Epithelial cell of esophagus (primary cell): ENCODE measurements at regions not wholly inside any gene's neighbourhood (a gene's known extent, or its start where the extent isn't known, plus 50 kb on each side); places are given as distances from the start of the nearest gene placed in this dataset.

ENCODE experiments used
- DNase-seq: peaks from one replicate; pipeline ENCODE4 v3.0.0; 2010; ENCODE audit warnings: low read depth
- H3K4me3 ChIP-seq: 2 replicates; pipeline ENCODE4 v1.5.1; 2011; ENCODE audit warnings: mild to moderate bottlenecking, low read length, control low read depth
- TF ChIP-seq, protein P1 (sequence below): IDR thresholded peaks from 2 replicates; pipeline ENCODE4 v1.5.1; 2011; ENCODE audit warnings: low read depth, mild to moderate bottlenecking, low read length, control low read depth, inconsistent platforms; ENCODE audit not compliant: insufficient read depth; ENCODE audit errors: missing control alignments

DNA sequence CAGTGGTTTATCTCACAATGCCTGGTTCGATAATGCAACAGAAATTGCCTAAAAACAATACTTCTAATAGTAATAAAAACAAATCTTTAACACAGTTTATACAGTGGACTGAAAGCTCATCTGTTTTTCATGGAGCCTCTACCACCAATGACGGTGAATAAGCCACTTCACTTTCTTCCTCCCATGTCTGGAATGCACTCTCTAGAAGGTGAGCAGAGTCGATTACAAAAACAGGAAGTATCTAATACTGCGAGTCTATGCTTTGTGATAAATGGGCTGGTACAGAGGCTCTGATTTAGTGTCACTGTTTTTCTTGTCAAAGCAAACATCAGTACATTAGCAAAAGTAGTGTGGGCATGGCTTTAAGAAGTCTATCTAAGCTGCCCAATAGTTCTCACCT lies 1348.6 kb upstream of the SLC10A2 start:
- TF ChIP-seq, protein P1, sequence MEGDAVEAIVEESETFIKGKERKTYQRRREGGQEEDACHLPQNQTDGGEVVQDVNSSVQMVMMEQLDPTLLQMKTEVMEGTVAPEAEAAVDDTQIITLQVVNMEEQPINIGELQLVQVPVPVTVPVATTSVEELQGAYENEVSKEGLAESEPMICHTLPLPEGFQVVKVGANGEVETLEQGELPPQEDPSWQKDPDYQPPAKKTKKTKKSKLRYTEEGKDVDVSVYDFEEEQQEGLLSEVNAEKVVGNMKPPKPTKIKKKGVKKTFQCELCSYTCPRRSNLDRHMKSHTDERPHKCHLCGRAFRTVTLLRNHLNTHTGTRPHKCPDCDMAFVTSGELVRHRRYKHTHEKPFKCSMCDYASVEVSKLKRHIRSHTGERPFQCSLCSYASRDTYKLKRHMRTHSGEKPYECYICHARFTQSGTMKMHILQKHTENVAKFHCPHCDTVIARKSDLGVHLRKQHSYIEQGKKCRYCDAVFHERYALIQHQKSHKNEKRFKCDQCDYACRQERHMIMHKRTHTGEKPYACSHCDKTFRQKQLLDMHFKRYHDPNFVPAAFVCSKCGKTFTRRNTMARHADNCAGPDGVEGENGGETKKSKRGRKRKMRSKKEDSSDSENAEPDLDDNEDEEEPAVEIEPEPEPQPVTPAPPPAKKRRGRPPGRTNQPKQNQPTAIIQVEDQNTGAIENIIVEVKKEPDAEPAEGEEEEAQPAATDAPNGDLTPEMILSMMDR = no peak
- no peak overlapping the region for H3K4me3 ChIP-seq
- DNase-seq = peak; percentile 48

DNA sequence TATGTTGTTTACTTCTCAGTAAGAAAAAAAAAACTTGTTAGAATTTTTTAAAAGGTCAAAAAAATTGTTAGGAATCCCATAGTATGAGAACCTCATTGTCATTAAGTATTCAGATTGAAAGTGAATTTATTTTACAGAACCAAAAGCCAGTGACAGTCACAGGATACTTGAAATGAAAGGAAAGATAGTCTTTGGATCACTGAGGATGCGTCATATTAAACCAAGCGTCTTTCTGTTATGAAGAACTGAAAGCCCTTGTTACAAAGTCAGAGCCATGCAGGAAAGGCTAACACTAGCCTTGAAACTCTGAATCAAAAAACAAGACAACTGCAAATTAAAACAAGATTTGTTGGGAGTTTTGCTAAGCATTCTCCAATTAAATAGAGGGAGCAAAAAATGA lies 1348.0 kb upstream of the SLC10A2 start:
- no peak overlapping the region for H3K4me3 ChIP-seq
- DNase-seq = no peak
- TF ChIP-seq, protein P1 = no peak

DNA sequence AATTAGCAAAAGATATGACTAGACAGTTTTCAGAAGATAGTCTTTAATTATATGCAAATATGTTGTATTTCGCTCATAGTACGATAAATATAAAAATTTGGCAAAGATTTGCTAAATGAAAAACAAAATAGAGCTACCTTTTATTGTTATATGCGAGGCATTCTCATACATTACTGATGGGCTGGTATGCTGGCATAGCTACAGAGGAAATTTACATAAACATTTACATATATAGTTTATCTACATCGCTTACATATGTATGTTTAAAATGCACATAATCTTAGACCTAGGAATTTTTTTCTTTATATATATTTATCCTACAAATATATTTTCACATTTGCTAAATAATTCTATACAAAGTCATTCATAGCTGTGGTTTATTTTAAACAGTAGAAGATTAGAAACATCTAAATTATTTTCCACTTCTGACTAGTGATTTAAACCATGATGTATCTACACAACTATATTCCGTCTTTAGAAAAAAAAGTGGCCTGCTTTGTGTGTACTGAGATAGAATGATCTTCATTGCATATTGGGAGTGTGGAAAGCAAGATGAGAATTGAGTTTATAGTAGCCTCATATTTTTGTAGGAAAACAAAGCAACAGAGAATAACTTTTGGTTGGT lies 1345.0 kb upstream of the SLC10A2 start:
- H3K4me3 ChIP-seq = no peak overlapping the region
- DNase-seq = no peak
- TF ChIP-seq, protein P1 = no peak

DNA sequence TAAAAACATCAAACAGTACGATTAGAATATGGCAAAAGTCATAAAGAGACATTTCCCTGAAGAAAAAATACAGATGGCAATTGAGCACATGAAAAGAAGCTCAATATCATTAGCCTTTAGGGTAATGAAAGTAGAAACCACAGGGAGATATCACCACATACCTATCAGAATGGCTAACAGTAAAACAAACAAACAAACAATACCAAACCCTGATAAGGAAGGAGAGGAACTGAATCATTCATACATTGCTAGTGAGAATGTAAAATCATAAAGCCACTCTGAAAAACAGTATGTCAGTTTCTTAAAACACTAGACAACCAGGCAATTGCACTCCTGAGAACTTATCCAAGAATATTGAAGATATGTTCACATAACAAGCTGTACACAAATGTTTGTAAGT lies 1342.5 kb upstream of the SLC10A2 start:
- H3K4me3 ChIP-seq = no peak overlapping the region
- peak; percentile 26 for DNase-seq
- TF ChIP-seq, protein P1 = no peak

DNA sequence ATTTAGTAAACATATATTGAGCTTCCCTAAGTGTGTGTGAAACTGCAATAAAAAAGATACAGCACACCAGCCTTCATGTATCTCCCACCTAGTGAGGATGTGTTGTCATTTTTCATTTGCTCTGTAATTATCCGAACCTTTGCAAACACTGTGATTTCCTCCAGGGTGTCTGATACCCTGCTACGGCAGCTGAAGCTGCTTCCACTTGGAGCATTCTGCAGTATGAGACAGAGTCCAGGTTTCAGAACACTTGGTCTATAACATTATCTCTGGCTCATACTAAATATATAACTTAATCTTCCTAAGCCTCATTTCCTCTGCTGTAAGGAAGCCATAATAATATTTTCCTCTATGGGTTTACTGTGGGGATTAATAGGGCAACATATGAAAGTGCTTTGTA lies 1338.1 kb upstream of the SLC10A2 start:
- TF ChIP-seq, protein P1 = no peak
- no peak for DNase-seq
- no peak overlapping the region for H3K4me3 ChIP-seq

DNA sequence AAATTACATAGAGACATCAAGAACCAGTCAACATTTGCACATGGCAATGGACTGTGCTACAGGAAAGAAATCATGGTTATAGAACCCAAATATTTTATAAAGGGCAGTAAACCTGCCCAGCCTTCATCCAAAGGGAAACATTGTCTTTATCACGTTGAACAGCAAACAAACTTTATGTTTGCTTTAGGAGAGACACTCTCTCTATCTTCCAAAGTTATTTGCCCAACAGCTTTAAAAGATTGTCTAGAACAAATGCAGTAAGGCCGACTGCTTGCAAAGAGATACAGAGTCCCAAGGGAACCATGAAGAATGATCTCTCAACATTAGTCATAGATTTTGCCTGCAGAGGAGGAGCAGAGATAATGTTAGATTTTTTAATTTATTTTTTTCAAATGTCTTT lies 1323.5 kb upstream of the SLC10A2 start:
- no peak for DNase-seq
- H3K4me3 ChIP-seq = no peak overlapping the region
- TF ChIP-seq, protein P1 = no peak

DNA sequence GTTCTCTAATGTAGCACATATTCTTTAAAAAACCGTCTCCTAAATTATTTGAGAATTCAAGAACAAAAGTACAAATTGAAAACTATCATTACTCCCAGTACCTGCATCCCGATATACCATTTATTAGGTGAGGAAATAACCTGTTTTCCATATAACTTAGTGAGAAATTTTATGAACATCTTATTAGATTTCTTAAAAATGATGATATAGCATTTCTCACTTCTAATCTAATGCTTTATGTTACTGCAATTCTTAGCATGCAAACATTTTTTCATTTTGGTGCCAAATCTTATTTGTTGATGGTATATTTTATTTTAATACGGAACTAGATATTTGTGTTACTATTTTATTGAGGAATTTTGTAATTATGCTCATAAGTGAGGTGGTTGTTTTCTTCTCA lies 1321.3 kb upstream of the SLC10A2 start:
- TF ChIP-seq, protein P1 = no peak
- H3K4me3 ChIP-seq = no peak overlapping the region
- no peak for DNase-seq
